ENCODE measurements at regions not wholly inside any gene's neighbourhood (a gene's known extent, or its start where the extent isn't known, plus 50 kb on each side); places are given as distances from the start of the nearest gene placed in this dataset.

DNA sequence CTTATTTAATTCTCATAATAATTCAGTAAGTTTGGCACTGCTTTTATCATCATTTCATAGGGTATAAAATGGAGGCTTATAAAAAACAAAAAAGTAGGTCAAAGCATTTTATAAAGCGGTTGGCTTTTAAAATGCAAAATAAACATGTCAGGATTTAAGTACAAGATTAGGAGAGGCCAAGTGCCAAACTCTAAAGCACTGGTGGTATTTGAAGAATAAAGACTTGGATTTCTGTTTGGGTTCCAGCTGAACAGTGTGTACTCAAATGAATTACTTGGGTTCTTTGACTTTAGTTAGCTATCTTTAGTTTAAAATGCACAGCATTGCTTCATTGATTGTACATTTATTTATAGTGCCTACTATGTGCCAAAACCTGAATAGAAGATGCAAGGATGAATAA is 966.6 kb upstream of the SEL1L start:
- TF ChIP-seq EZH2 (IDR thresholded peaks at IDR 0.05; ENCODE audit: borderline replicate concordance): no peak
- TF ChIP-seq, protein P1, sequence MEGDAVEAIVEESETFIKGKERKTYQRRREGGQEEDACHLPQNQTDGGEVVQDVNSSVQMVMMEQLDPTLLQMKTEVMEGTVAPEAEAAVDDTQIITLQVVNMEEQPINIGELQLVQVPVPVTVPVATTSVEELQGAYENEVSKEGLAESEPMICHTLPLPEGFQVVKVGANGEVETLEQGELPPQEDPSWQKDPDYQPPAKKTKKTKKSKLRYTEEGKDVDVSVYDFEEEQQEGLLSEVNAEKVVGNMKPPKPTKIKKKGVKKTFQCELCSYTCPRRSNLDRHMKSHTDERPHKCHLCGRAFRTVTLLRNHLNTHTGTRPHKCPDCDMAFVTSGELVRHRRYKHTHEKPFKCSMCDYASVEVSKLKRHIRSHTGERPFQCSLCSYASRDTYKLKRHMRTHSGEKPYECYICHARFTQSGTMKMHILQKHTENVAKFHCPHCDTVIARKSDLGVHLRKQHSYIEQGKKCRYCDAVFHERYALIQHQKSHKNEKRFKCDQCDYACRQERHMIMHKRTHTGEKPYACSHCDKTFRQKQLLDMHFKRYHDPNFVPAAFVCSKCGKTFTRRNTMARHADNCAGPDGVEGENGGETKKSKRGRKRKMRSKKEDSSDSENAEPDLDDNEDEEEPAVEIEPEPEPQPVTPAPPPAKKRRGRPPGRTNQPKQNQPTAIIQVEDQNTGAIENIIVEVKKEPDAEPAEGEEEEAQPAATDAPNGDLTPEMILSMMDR (IDR thresholded peaks at IDR 0.05; ENCODE audit: poor library complexity): no peak
